ENCODE measurements at regions not wholly inside any gene's neighbourhood (a gene's known extent, or its start where the extent isn't known, plus 50 kb on each side); places are given as distances from the start of the nearest gene placed in this dataset.

DNA sequence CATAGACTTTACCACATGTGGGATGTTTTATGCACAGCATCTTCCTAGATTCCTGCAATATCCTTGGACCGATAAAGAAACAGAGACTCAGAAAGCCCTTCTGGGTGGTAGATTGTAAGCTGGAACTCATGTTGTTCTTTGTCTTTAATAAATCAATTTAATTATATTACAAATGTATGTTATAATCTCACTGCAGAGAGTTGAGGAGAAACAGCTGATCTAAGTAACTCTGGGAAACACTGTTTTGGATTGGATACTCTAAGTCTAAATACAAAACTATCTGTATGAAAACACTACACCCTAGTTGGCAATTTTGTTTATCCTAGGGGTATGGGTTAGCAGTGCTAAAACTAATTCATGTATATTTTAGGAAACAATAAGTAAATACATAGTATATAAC, 1015.2 kb downstream of the XPNPEP1 start:
- TF ChIP-seq, protein P1, sequence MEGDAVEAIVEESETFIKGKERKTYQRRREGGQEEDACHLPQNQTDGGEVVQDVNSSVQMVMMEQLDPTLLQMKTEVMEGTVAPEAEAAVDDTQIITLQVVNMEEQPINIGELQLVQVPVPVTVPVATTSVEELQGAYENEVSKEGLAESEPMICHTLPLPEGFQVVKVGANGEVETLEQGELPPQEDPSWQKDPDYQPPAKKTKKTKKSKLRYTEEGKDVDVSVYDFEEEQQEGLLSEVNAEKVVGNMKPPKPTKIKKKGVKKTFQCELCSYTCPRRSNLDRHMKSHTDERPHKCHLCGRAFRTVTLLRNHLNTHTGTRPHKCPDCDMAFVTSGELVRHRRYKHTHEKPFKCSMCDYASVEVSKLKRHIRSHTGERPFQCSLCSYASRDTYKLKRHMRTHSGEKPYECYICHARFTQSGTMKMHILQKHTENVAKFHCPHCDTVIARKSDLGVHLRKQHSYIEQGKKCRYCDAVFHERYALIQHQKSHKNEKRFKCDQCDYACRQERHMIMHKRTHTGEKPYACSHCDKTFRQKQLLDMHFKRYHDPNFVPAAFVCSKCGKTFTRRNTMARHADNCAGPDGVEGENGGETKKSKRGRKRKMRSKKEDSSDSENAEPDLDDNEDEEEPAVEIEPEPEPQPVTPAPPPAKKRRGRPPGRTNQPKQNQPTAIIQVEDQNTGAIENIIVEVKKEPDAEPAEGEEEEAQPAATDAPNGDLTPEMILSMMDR (IDR thresholded peaks at IDR 0.05): no peak
- no peak for TF ChIP-seq EZH2 (IDR thresholded peaks at IDR 0.05; ENCODE audit: borderline replicate concordance, insufficient read depth, low read depth, low read length, poor library complexity, severe bottlenecking)

All from B cell (primary cell).